ENCODE measurements at regions not wholly inside any gene's neighbourhood (a gene's known extent, or its start where the extent isn't known, plus 50 kb on each side); places are given as distances from the start of the nearest gene placed in this dataset.

- H3K36me3 Mint-ChIP-seq: no peaks in the 10 kb centered on the region
- no peaks in the 10 kb centered on the region for H3K9me3 ChIP-seq (ENCODE audit: control insufficient read depth in 2 of 2, low read length in 2 of 2)
- no peak for DNase-seq
- H3K9me3 Mint-ChIP-seq: peaks cover 0 to 4% (median 0%) of the 10 kb centered on the region in 7 donors
- no peak overlapping the region for H3K4me3 Mint-ChIP-seq
- H3K27ac Mint-ChIP-seq: no peak overlapping the region
- no peaks in the 10 kb centered on the region for H3K4me1 ChIP-seq (ENCODE audit: control insufficient read depth, insufficient read depth, low read length, poor library complexity, severe bottlenecking)
- no peak overlapping the region for H3K27ac ChIP-seq (ENCODE audit: insufficient read depth, low read length, poor library complexity, severe bottlenecking)
- no peaks in the 10 kb centered on the region for H3K4me1 Mint-ChIP-seq
- no peaks in the 10 kb centered on the region for H3K36me3 ChIP-seq (ENCODE audit: control insufficient read depth, insufficient read depth, low read length)
- no peaks in the 10 kb centered on the region for H3K27me3 ChIP-seq (ENCODE audit: control insufficient read depth, insufficient read depth, low read length)
- H3K27me3 Mint-ChIP-seq: no peaks in the 10 kb centered on the region
- no peak overlapping the region for H3K4me3 ChIP-seq (ENCODE audit: low read depth, low read length)
- ATAC-seq (ENCODE audit: low read depth in 2 of 2): no peak
Measured at GRCh38 chr3:24545887-24546286, 51.2 kb upstream of the THRB start.

GRCh38 chr3:24548278-24548677 lies 53.6 kb upstream of the THRB start:
- H3K27ac ChIP-seq (ENCODE audit: insufficient read depth, low read length, poor library complexity, severe bottlenecking): no peak overlapping the region
- Mint-ChIP-seq H3K4me1 (no peaks in the 10 kb centered on the region), H3K27me3 (no peaks in the 10 kb centered on the region), H3K36me3 (no peaks in the 10 kb centered on the region), H3K27ac (no peak overlapping the region), H3K4me3 (no peak overlapping the region), H3K9me3 (peaks cover 0 to 3% (median 0%) of the 10 kb centered on the region in 7 donors)
- H3K27me3 ChIP-seq (ENCODE audit: control insufficient read depth, insufficient read depth, low read length): no peaks in the 10 kb centered on the region
- DNase-seq (no peak), ATAC-seq (ENCODE audit: low read depth in 2 of 2) (no peak)
- H3K4me3 ChIP-seq (ENCODE audit: low read depth, low read length): no peak overlapping the region
- no peaks in the 10 kb centered on the region for H3K4me1 ChIP-seq (ENCODE audit: control insufficient read depth, insufficient read depth, low read length, poor library complexity, severe bottlenecking)
- no peaks in the 10 kb centered on the region for H3K9me3 ChIP-seq (ENCODE audit: control insufficient read depth in 2 of 2, low read length in 2 of 2)
- no peaks in the 10 kb centered on the region for H3K36me3 ChIP-seq (ENCODE audit: control insufficient read depth, insufficient read depth, low read length)

- no peaks in the 10 kb centered on the region for H3K27me3 Mint-ChIP-seq
- no peak overlapping the region for H3K27ac Mint-ChIP-seq
- H3K27ac ChIP-seq (ENCODE audit: insufficient read depth, low read length, poor library complexity, severe bottlenecking): no peak overlapping the region
- H3K27me3 ChIP-seq (ENCODE audit: control insufficient read depth, insufficient read depth, low read length): no peaks in the 10 kb centered on the region
- no peaks in the 10 kb centered on the region for H3K9me3 ChIP-seq (ENCODE audit: control insufficient read depth in 2 of 2, low read length in 2 of 2)
- H3K4me1 Mint-ChIP-seq: no peaks in the 10 kb centered on the region
- no peaks in the 10 kb centered on the region for H3K36me3 Mint-ChIP-seq
- ATAC-seq (ENCODE audit: low read depth in 2 of 2) (no peak), DNase-seq (no peak)
- H3K9me3 Mint-ChIP-seq: peaks cover 0 to 2% (median 0%) of the 10 kb centered on the region in 7 donors
- no peaks in the 10 kb centered on the region for H3K36me3 ChIP-seq (ENCODE audit: control insufficient read depth, insufficient read depth, low read length)
- no peaks in the 10 kb centered on the region for H3K4me1 ChIP-seq (ENCODE audit: control insufficient read depth, insufficient read depth, low read length, poor library complexity, severe bottlenecking)
- H3K4me3 Mint-ChIP-seq: no peak overlapping the region
- H3K4me3 ChIP-seq (ENCODE audit: low read depth, low read length): no peak overlapping the region
Measured at GRCh38 chr3:24550588-24550987, 55.9 kb upstream of the THRB start.

GRCh38 chr3:24551626-24552025 lies 57.0 kb upstream of the THRB start:
- no peak for ATAC-seq (ENCODE audit: low read depth in 2 of 2)
- Histone ChIP-seq H3K27ac (ENCODE audit: insufficient read depth, low read length, poor library complexity, severe bottlenecking) (no peak overlapping the region), H3K9me3 (ENCODE audit: control insufficient read depth in 2 of 2, low read length in 2 of 2) (no peaks in the 10 kb centered on the region), H3K36me3 (ENCODE audit: control insufficient read depth, insufficient read depth, low read length) (no peaks in the 10 kb centered on the region), H3K4me3 (ENCODE audit: low read depth, low read length) (no peak overlapping the region), H3K27me3 (ENCODE audit: control insufficient read depth, insufficient read depth, low read length) (no peaks in the 10 kb centered on the region), H3K4me1 (ENCODE audit: control insufficient read depth, insufficient read depth, low read length, poor library complexity, severe bottlenecking) (no peaks in the 10 kb centered on the region)
- Mint-ChIP-seq H3K36me3 (no peaks in the 10 kb centered on the region), H3K4me3 (no peak overlapping the region), H3K9me3 (peaks cover 0 to 6% (median 2%) of the 10 kb centered on the region in 7 donors), H3K27ac (no peak overlapping the region), H3K4me1 (no peaks in the 10 kb centered on the region), H3K27me3 (no peaks in the 10 kb centered on the region)
- no peak for DNase-seq

- H3K4me1 ChIP-seq (ENCODE audit: control insufficient read depth, insufficient read depth, low read length, poor library complexity, severe bottlenecking): no peaks in the 10 kb centered on the region
Measured at GRCh38 chr3:24562895-24563294, 68.2 kb upstream of the THRB start.

GRCh38 chr3:24565053-24565452 lies 70.4 kb upstream of the THRB start:
- Mint-ChIP-seq H3K4me3 (no peak overlapping the region), H3K4me1 (no peaks in the 10 kb centered on the region), H3K27me3 (no peaks in the 10 kb centered on the region), H3K9me3 (peaks cover 0 to 20% (median 5%) of the 10 kb centered on the region in 7 donors), H3K27ac (no peak overlapping the region), H3K36me3 (no peaks in the 10 kb centered on the region)
- no peak overlapping the region for H3K27ac ChIP-seq (ENCODE audit: insufficient read depth, low read length, poor library complexity, severe bottlenecking)
- no peaks in the 10 kb centered on the region for H3K27me3 ChIP-seq (ENCODE audit: control insufficient read depth, insufficient read depth, low read length)
- peaks cover 3 to 9% of the 10 kb centered on the region in 2 experiments for H3K9me3 ChIP-seq (ENCODE audit: control insufficient read depth in 2 of 2, low read length in 2 of 2)
- no peaks in the 10 kb centered on the region for H3K36me3 ChIP-seq (ENCODE audit: control insufficient read depth, insufficient read depth, low read length)
- DNase-seq (no peak), ATAC-seq (ENCODE audit: low read depth in 2 of 2) (no peak)
- H3K4me3 ChIP-seq (ENCODE audit: low read depth, low read length): no peak overlapping the region
- H3K4me1 ChIP-seq (ENCODE audit: control insufficient read depth, insufficient read depth, low read length, poor library complexity, severe bottlenecking): no peaks in the 10 kb centered on the region

More at GRCh38 chr3:24562895-24563294, 68.2 kb upstream of the THRB start:
- ATAC-seq (ENCODE audit: low read depth in 2 of 2) (no peak), DNase-seq (no peak)
- Mint-ChIP-seq H3K4me1 (no peaks in the 10 kb centered on the region), H3K9me3 (peaks cover 0 to 10% (median 6%) of the 10 kb centered on the region in 7 donors), H3K27ac (no peak overlapping the region), H3K4me3 (no peak overlapping the region), H3K27me3 (no peaks in the 10 kb centered on the region), H3K36me3 (no peaks in the 10 kb centered on the region)
- Histone ChIP-seq H3K27ac (ENCODE audit: insufficient read depth, low read length, poor library complexity, severe bottlenecking) (no peak overlapping the region), H3K36me3 (ENCODE audit: control insufficient read depth, insufficient read depth, low read length) (no peaks in the 10 kb centered on the region), H3K4me3 (ENCODE audit: low read depth, low read length) (no peak overlapping the region), H3K27me3 (ENCODE audit: control insufficient read depth, insufficient read depth, low read length) (no peaks in the 10 kb centered on the region), H3K9me3 (ENCODE audit: control insufficient read depth in 2 of 2, low read length in 2 of 2) (peaks cover 3 to 9% of the 10 kb centered on the region in 2 experiments)

GRCh38 chr3:24565656-24566055 lies 71.0 kb upstream of the THRB start:
- no peaks in the 10 kb centered on the region for H3K27me3 Mint-ChIP-seq

GRCh38 chr3:24566927-24567326 lies 72.3 kb upstream of the THRB start:
- H3K27ac Mint-ChIP-seq: no peak overlapping the region
- DNase-seq (no peak), ATAC-seq (ENCODE audit: low read depth in 2 of 2) (no peak)
- no peaks in the 10 kb centered on the region for H3K4me1 Mint-ChIP-seq
- Histone ChIP-seq H3K27me3 (ENCODE audit: control insufficient read depth, insufficient read depth, low read length) (no peaks in the 10 kb centered on the region), H3K4me3 (ENCODE audit: low read depth, low read length) (no peak overlapping the region), H3K27ac (ENCODE audit: insufficient read depth, low read length, poor library complexity, severe bottlenecking) (no peak overlapping the region), H3K9me3 (ENCODE audit: control insufficient read depth in 2 of 2, low read length in 2 of 2) (peaks cover 3 to 9% of the 10 kb centered on the region in 2 experiments), H3K36me3 (ENCODE audit: control insufficient read depth, insufficient read depth, low read length) (no peaks in the 10 kb centered on the region), H3K4me1 (ENCODE audit: control insufficient read depth, insufficient read depth, low read length, poor library complexity, severe bottlenecking) (no peaks in the 10 kb centered on the region)
- H3K9me3 Mint-ChIP-seq: peaks cover 0 to 29% (median 6%) of the 10 kb centered on the region in 7 donors
- no peaks in the 10 kb centered on the region for H3K27me3 Mint-ChIP-seq
- no peak overlapping the region for H3K4me3 Mint-ChIP-seq
- H3K36me3 Mint-ChIP-seq: no peaks in the 10 kb centered on the region

More at GRCh38 chr3:24565656-24566055, 71.0 kb upstream of the THRB start:
- Histone ChIP-seq H3K27ac (ENCODE audit: insufficient read depth, low read length, poor library complexity, severe bottlenecking) (no peak overlapping the region), H3K36me3 (ENCODE audit: control insufficient read depth, insufficient read depth, low read length) (no peaks in the 10 kb centered on the region), H3K9me3 (ENCODE audit: control insufficient read depth in 2 of 2, low read length in 2 of 2) (peaks cover 3 to 9% of the 10 kb centered on the region in 2 experiments), H3K27me3 (ENCODE audit: control insufficient read depth, insufficient read depth, low read length) (no peaks in the 10 kb centered on the region), H3K4me1 (ENCODE audit: control insufficient read depth, insufficient read depth, low read length, poor library complexity, severe bottlenecking) (no peaks in the 10 kb centered on the region), H3K4me3 (ENCODE audit: low read depth, low read length) (no peak overlapping the region)
- Mint-ChIP-seq H3K36me3 (no peaks in the 10 kb centered on the region), H3K9me3 (peaks cover 0 to 21% (median 5%) of the 10 kb centered on the region in 7 donors), H3K27ac (no peak overlapping the region), H3K4me1 (no peaks in the 10 kb centered on the region), H3K4me3 (no peak overlapping the region)
- DNase-seq (no peak), ATAC-seq (ENCODE audit: low read depth in 2 of 2) (no peak)

Measured in CD4-positive, CD25-positive, alpha-beta regulatory T cell (primary cell).